Testis (tissue), 2 donors: ENCODE measurements at regions not wholly inside any gene's neighbourhood (a gene's known extent, or its start where the extent isn't known, plus 50 kb on each side); places are given as distances from the start of the nearest gene placed in this dataset.

ENCODE experiments used
- DNase-seq: peaks from one replicate; pipeline ENCODE4 v3.0.0-alpha.2; 2019
- H3K27ac ChIP-seq, 2 donors: fragments of 200-600 bp; sonication (generic); one replicate each; pipeline ENCODE4 v1.5.1; 2019
- H3K27me3 ChIP-seq: fragments of 200-600 bp; sonication (generic); one replicate; pipeline ENCODE4 v1.5.1; 2019
- H3K36me3 ChIP-seq: fragments of 200-600 bp; sonication (generic); one replicate; pipeline ENCODE4 v1.5.1; 2017; ENCODE audit warnings: low read depth; ENCODE audit errors: missing control alignments
- H3K4me1 ChIP-seq: fragments of 200-600 bp; sonication (generic); one replicate; pipeline ENCODE4 v1.5.1; 2019
- H3K4me3 ChIP-seq, 2 donors: fragments of 200-600 bp; sonication (generic); one replicate each; pipeline ENCODE4 v1.5.1; 2017 to 2019
- H3K9me3 ChIP-seq: fragments of 200-600 bp; sonication (generic); one replicate; pipeline ENCODE4 v1.5.1; 2017
- POLR2A ChIP-seq: fragments of 450-650 bp; IDR thresholded peaks from one replicate; pipeline ENCODE4 v1.6.1; 2017; ENCODE audit warnings: antibody characterized with exemption, mild to moderate bottlenecking, moderate library complexity
- WGBS, 2 donors: methylation state at CpG; one replicate each; pipeline ENCODE4 v1.1.5; 2018; 5-methylcytosine and 5-hydroxymethylcytosine counted together
- intact Hi-C: fragments of 100-400 bp; cut with DNase I; formaldehyde crosslinking; loops from one replicate; pipeline ENCODE4 v1.15.1; 2023; ENCODE audit warnings: low total_unique reads
- TF ChIP-seq, protein P1 (sequence below), 3 experiments: fragments of 450-650 bp in 2 of 3; fragments of 200-600 bp in 1 of 3; sonication (generic) in 1 of 3; IDR thresholded peaks; one replicate each; pipeline ENCODE4 v1.5.1; 2016 to 2019; ENCODE audit warnings: antibody characterized with exemption in 3 of 3, mild to moderate bottlenecking in 2 of 3, moderate library complexity in 1 of 3

DNA sequence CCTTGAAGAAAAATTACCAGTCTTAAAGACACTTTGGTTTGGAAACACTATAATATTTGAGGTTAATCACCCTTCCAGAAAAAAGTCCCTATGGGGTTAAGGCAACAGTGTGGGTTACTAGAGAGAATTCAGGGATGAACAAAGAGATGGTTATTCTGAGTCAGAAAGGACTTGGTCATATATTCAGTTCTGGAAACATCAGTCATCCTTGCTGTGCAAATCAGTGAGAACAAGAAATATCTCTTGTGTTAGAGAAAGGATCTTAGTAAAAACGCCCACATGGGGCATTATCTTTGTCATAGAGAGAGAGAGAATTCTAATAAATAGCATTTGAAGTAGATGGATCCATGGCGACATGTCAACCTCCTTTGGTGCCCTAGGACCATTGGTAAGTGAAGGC is 59.4 kb upstream of the E2F7 start:
- no peaks in the 10 kb centered on the region for H3K4me1 ChIP-seq
- intact Hi-C loops, result no loop called here
- no peak overlapping the region for H3K27ac ChIP-seq
- H3K4me3 ChIP-seq, result no peak overlapping the region
- WGBS, 2 donors, result 75 to 76% methylated on average over 2 of the region's 2 CpGs
- TF ChIP-seq POLR2A, result no peak
- DNase-seq, result no peak
- no peaks in the 10 kb centered on the region for H3K27me3 ChIP-seq
- no peaks in the 10 kb centered on the region for H3K9me3 ChIP-seq
- H3K36me3 ChIP-seq, result no peaks in the 10 kb centered on the region

GRCh38 chr12:77122661-77123060 is 57.3 kb upstream of the E2F7 start:
- TF ChIP-seq, protein P1, sequence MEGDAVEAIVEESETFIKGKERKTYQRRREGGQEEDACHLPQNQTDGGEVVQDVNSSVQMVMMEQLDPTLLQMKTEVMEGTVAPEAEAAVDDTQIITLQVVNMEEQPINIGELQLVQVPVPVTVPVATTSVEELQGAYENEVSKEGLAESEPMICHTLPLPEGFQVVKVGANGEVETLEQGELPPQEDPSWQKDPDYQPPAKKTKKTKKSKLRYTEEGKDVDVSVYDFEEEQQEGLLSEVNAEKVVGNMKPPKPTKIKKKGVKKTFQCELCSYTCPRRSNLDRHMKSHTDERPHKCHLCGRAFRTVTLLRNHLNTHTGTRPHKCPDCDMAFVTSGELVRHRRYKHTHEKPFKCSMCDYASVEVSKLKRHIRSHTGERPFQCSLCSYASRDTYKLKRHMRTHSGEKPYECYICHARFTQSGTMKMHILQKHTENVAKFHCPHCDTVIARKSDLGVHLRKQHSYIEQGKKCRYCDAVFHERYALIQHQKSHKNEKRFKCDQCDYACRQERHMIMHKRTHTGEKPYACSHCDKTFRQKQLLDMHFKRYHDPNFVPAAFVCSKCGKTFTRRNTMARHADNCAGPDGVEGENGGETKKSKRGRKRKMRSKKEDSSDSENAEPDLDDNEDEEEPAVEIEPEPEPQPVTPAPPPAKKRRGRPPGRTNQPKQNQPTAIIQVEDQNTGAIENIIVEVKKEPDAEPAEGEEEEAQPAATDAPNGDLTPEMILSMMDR (IDR thresholded peaks at IDR 0.05), result no peak
- no peak for TF ChIP-seq POLR2A
- DNase-seq, result no peak
- Histone ChIP-seq H3K27ac (no peak overlapping the region), H3K27me3 (no peaks in the 10 kb centered on the region), H3K36me3 (no peaks in the 10 kb centered on the region), H3K9me3 (no peaks in the 10 kb centered on the region), H3K4me1 (no peaks in the 10 kb centered on the region), H3K4me3 (no peak overlapping the region)
- intact Hi-C loops, result no loop called here

GRCh38 chr12:77122236-77122635 is 56.9 kb upstream of the E2F7 start:
- H3K36me3 ChIP-seq, result no peaks in the 10 kb centered on the region
- DNase-seq, result no peak
- no peaks in the 10 kb centered on the region for H3K27me3 ChIP-seq
- no peak overlapping the region for H3K4me3 ChIP-seq
- TF ChIP-seq POLR2A, result no peak
- TF ChIP-seq, protein P1 (IDR thresholded peaks at IDR 0.05), result no peak
- intact Hi-C loops, result no loop called here
- H3K9me3 ChIP-seq, result no peaks in the 10 kb centered on the region
- no peaks in the 10 kb centered on the region for H3K4me1 ChIP-seq
- H3K27ac ChIP-seq, result no peak overlapping the region
- 75 to 83% methylated on average over 4 of the region's 4 CpGs for WGBS, 2 donors

GRCh38 chr12:77120156-77121085 is 55.1 kb upstream of the E2F7 start:
- H3K27me3 ChIP-seq, result no peaks in the 10 kb centered on the region
- H3K4me3 ChIP-seq, result no peak overlapping the region
- H3K4me1 ChIP-seq, result no peaks in the 10 kb centered on the region
- WGBS, 2 donors, result 72 to 76% methylated on average over 1 of the region's 1 CpG
- H3K36me3 ChIP-seq, result no peaks in the 10 kb centered on the region
- DNase-seq, result no peak
- TF ChIP-seq, protein P1 (IDR thresholded peaks at IDR 0.05), result no peak
- no peak for TF ChIP-seq POLR2A
- intact Hi-C loops, result no loop called here
- no peaks in the 10 kb centered on the region for H3K9me3 ChIP-seq
- H3K27ac ChIP-seq, result no peak overlapping the region

GRCh38 chr12:77118696-77119095 is 53.3 kb upstream of the E2F7 start:
- no peaks in the 10 kb centered on the region for H3K27me3 ChIP-seq
- H3K4me3 ChIP-seq, result no peak overlapping the region
- TF ChIP-seq, protein P1 (IDR thresholded peaks at IDR 0.05), result no peak
- TF ChIP-seq POLR2A, result no peak
- 43 to 60% methylated on average over 2 of the region's 2 CpGs for WGBS, 2 donors
- intact Hi-C loops, result no loop called here
- H3K9me3 ChIP-seq, result no peaks in the 10 kb centered on the region
- H3K27ac ChIP-seq, result no peak overlapping the region
- H3K36me3 ChIP-seq, result no peaks in the 10 kb centered on the region
- DNase-seq, result no peak
- no peaks in the 10 kb centered on the region for H3K4me1 ChIP-seq
